KMS-11 (cell line): ENCODE measurements at regions not wholly inside any gene's neighbourhood (a gene's known extent, or its start where the extent isn't known, plus 50 kb on each side); places are given as distances from the start of the nearest gene placed in this dataset.

Source experiments
- H2AFZ ChIP-seq: fragments of 200-600 bp; sonication (generic); 2 replicates; pipeline ENCODE4 v1.6.1; 2016; ENCODE audit warnings: antibody characterized with exemption, mixed run types, low read depth
- H3K27ac ChIP-seq: fragments of 200-600 bp; sonication (generic); 2 replicates; pipeline ENCODE4 v1.6.1; 2016; ENCODE audit warnings: mild to moderate bottlenecking, mixed run types
- H3K27me3 ChIP-seq: fragments of 200-600 bp; sonication (generic); 2 replicates; pipeline ENCODE4 v1.6.1; 2017; ENCODE audit warnings: mild to moderate bottlenecking, low read depth, mixed run types, moderate library complexity; ENCODE audit not compliant: insufficient read depth
- H3K36me3 ChIP-seq: fragments of 200-600 bp; sonication (generic); 2 replicates; pipeline ENCODE4 v1.6.1; 2017; ENCODE audit warnings: mild to moderate bottlenecking, mixed run types; ENCODE audit not compliant: insufficient read depth
- H3K4me1 ChIP-seq: fragments of 200-600 bp; sonication (generic); 2 replicates; pipeline ENCODE4 v1.6.1; 2016; ENCODE audit warnings: mild to moderate bottlenecking, low read depth, mixed run types; ENCODE audit not compliant: poor library complexity, severe bottlenecking
- H3K4me2 ChIP-seq: fragments of 200-600 bp; sonication (generic); 2 replicates; pipeline ENCODE4 v1.7.0; 2016; ENCODE audit warnings: mild to moderate bottlenecking, mixed run types
- H3K4me3 ChIP-seq: fragments of 200-600 bp; sonication (generic); IDR thresholded peaks from 2 replicates; pipeline ENCODE4 v1.6.1; 2017; ENCODE audit warnings: low read depth, low read length, mixed read lengths; ENCODE audit not compliant: insufficient read depth
- H3K79me2 ChIP-seq: fragments of 200-600 bp; sonication (generic); 2 replicates; pipeline ENCODE4 v1.6.1; 2016; ENCODE audit warnings: low read depth, mixed run types; ENCODE audit not compliant: insufficient read depth
- H3K9ac ChIP-seq: fragments of 200-600 bp; sonication (generic); 2 replicates; pipeline ENCODE4 v1.6.1; 2016; ENCODE audit warnings: mild to moderate bottlenecking, mixed run types
- H4K20me1 ChIP-seq: fragments of 200-600 bp; sonication (generic); 2 replicates; pipeline ENCODE4 v1.6.1; 2016; ENCODE audit warnings: mild to moderate bottlenecking, mixed run types; ENCODE audit not compliant: insufficient read depth
- CTCF ChIP-seq: fragments of 200-600 bp; sonication (generic); conservative IDR thresholded peaks from 2 replicates; pipeline ENCODE4 v1.6.1; 2017; ENCODE audit warnings: low read depth, mild to moderate bottlenecking, antibody characterized with exemption, low read length, moderate library complexity, mixed read lengths

GRCh38 chr5:155402927-155403640, 389.5 kb downstream of the KIF4B start:
- no peak for TF ChIP-seq CTCF
- Histone ChIP-seq H3K4me3 (no peak overlapping the region), H4K20me1 (no peaks in the 10 kb centered on the region), H3K9ac (no peak overlapping the region), H3K4me2 (no peak overlapping the region), H3K27ac (no peak overlapping the region), H2AFZ (no peak overlapping the region), H3K27me3 (no peaks in the 10 kb centered on the region), H3K79me2 (no peaks in the 10 kb centered on the region), H3K4me1 (no peaks in the 10 kb centered on the region), H3K36me3 (no peaks in the 10 kb centered on the region)

DNA sequence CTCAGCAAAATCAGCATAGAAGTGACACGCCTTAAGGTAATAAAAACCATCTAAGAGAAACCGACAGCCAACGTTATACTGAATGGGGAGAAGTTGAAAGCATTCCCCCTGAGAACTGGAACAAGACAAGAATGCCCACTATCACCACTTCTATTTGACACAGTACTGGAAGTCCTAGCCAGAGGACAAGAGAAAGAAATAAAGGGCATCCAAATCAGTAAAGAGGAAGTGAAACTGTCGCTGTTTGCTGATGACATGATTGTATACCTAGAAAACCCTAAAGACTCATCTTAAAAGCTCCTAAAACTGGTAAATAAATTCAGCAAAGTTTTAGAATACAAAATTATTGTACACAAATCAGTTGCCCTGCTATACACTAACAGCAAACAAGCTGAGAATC, 393.3 kb downstream of the KIF4B start:
- Histone ChIP-seq H3K4me3 (no peak overlapping the region), H3K27me3 (no peaks in the 10 kb centered on the region), H4K20me1 (no peaks in the 10 kb centered on the region), H3K4me1 (no peaks in the 10 kb centered on the region), H3K79me2 (no peaks in the 10 kb centered on the region), H2AFZ (no peak overlapping the region), H3K36me3 (no peaks in the 10 kb centered on the region), H3K9ac (no peak overlapping the region), H3K4me2 (no peak overlapping the region), H3K27ac (no peak overlapping the region)
- no peak for TF ChIP-seq CTCF

GRCh38 chr5:155408465-155408864, 394.9 kb downstream of the KIF4B start:
- Histone ChIP-seq H3K27ac (no peak overlapping the region), H3K27me3 (no peaks in the 10 kb centered on the region), H2AFZ (no peak overlapping the region), H3K36me3 (no peaks in the 10 kb centered on the region), H3K9ac (no peak overlapping the region), H4K20me1 (no peaks in the 10 kb centered on the region), H3K4me2 (no peak overlapping the region), H3K4me1 (no peaks in the 10 kb centered on the region), H3K4me3 (no peak overlapping the region), H3K79me2 (no peaks in the 10 kb centered on the region)
- TF ChIP-seq CTCF = no peak

GRCh38 chr5:155416765-155417164, 403.2 kb downstream of the KIF4B start:
- Histone ChIP-seq H3K27me3 (no peaks in the 10 kb centered on the region), H3K79me2 (no peaks in the 10 kb centered on the region), H3K27ac (no peak overlapping the region), H4K20me1 (no peaks in the 10 kb centered on the region), H3K4me2 (no peak overlapping the region), H2AFZ (no peak overlapping the region), H3K9ac (no peak overlapping the region), H3K4me3 (no peak overlapping the region), H3K4me1 (no peaks in the 10 kb centered on the region), H3K36me3 (no peaks in the 10 kb centered on the region)
- TF ChIP-seq CTCF = no peak
